ENCODE measurements at regions not wholly inside any gene's neighbourhood (a gene's known extent, or its start where the extent isn't known, plus 50 kb on each side); places are given as distances from the start of the nearest gene placed in this dataset.

GRCh38 chrX:115960440-115961084 is 210.0 kb upstream of the AGTR2 start:
- no peak overlapping the region for H3K27ac ChIP-seq (ENCODE audit: low read length in 2 of 2)
- Mint-ChIP-seq H3K9me3 (ENCODE audit: insufficient read depth) (no peaks in the 10 kb centered on the region), H3K27me3 (peaks cover 12% of the 10 kb centered on the region), H3K4me1 (no peaks in the 10 kb centered on the region), H3K4me3 (no peak overlapping the region), H3K27ac (no peak overlapping the region)
- peaks cover 0 to 8% (median 0%) of the 10 kb centered on the region in 3 donors for H3K9me3 ChIP-seq (ENCODE audit: control extremely low read depth in 1 of 3, control insufficient read depth in 2 of 3, insufficient read depth in 1 of 3, low read length in 2 of 3)
- H3K4me3 ChIP-seq (ENCODE audit: control extremely low read depth in 1 of 5, extremely low read depth in 1 of 5, insufficient read depth in 1 of 5, low read depth in 2 of 5, low read length in 4 of 5) = no peak overlapping the region
- H4K20me1 ChIP-seq (ENCODE audit: control insufficient read depth, insufficient read depth, low read length, poor library complexity, severe bottlenecking) = no peaks in the 10 kb centered on the region
- no peak for DNase-seq
- no peaks in the 10 kb centered on the region for H3K27me3 ChIP-seq (replicated peaks in 1 of 4; ENCODE audit: control extremely low read depth in 1 of 4, control insufficient read depth in 3 of 4, insufficient read depth in 4 of 4, low read length in 3 of 4)
- ChIA-PET POLR2A (no interaction called here), CTCF (no interaction called here)
- H2AFZ ChIP-seq (ENCODE audit: insufficient read depth, low read depth, low read length, poor library complexity, severe bottlenecking) = no peak overlapping the region
- H3K4me2 ChIP-seq (replicated peaks; ENCODE audit: low read depth, low read length, poor library complexity, severe bottlenecking) = no peak overlapping the region
- no peaks in the 10 kb centered on the region for H3K36me3 ChIP-seq (replicated peaks in 1 of 2; ENCODE audit: control extremely low read depth in 1 of 2, control insufficient read depth in 1 of 2, extremely low read depth in 1 of 2, insufficient read depth in 2 of 2, low read length in 1 of 2)
- intact Hi-C loops (cut with micrococcal nuclease) = no loop called here
- H3K4me1 ChIP-seq (ENCODE audit: control insufficient read depth in 2 of 2, insufficient read depth in 2 of 2, low read length in 2 of 2) = no peaks in the 10 kb centered on the region
- no peak for ATAC-seq (ENCODE audit: low read depth)
- no peak overlapping the region for H3K9ac ChIP-seq (ENCODE audit: low read length)
- TF ChIP-seq, protein P1, sequence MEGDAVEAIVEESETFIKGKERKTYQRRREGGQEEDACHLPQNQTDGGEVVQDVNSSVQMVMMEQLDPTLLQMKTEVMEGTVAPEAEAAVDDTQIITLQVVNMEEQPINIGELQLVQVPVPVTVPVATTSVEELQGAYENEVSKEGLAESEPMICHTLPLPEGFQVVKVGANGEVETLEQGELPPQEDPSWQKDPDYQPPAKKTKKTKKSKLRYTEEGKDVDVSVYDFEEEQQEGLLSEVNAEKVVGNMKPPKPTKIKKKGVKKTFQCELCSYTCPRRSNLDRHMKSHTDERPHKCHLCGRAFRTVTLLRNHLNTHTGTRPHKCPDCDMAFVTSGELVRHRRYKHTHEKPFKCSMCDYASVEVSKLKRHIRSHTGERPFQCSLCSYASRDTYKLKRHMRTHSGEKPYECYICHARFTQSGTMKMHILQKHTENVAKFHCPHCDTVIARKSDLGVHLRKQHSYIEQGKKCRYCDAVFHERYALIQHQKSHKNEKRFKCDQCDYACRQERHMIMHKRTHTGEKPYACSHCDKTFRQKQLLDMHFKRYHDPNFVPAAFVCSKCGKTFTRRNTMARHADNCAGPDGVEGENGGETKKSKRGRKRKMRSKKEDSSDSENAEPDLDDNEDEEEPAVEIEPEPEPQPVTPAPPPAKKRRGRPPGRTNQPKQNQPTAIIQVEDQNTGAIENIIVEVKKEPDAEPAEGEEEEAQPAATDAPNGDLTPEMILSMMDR (IDR thresholded peaks at IDR 0.05) = no peak
- TF ChIP-seq EZH2 (IDR thresholded peaks at IDR 0.05; ENCODE audit: borderline replicate concordance, insufficient read depth, low read depth, low read length, poor library complexity, severe bottlenecking) = no peak
- no peaks in the 10 kb centered on the region for H3K79me2 ChIP-seq (ENCODE audit: control insufficient read depth, insufficient read depth, low read length)
- 83% methylated on average over 1 of the region's 4 CpGs for WGBS (ENCODE audit: insufficient coverage)

- no peak for ATAC-seq (ENCODE audit: low read depth)
- no peaks in the 10 kb centered on the region for H3K4me1 Mint-ChIP-seq
- Histone ChIP-seq H3K79me2 (ENCODE audit: control insufficient read depth, insufficient read depth, low read length) (no peaks in the 10 kb centered on the region), H3K9ac (ENCODE audit: low read length) (no peak overlapping the region), H3K27ac (ENCODE audit: low read length in 2 of 2) (no peak overlapping the region), H2AFZ (ENCODE audit: insufficient read depth, low read depth, low read length, poor library complexity, severe bottlenecking) (no peak overlapping the region), H3K4me2 (replicated peaks; ENCODE audit: low read depth, low read length, poor library complexity, severe bottlenecking) (no peak overlapping the region), H3K4me3 (ENCODE audit: control extremely low read depth in 1 of 5, extremely low read depth in 1 of 5, insufficient read depth in 1 of 5, low read depth in 2 of 5, low read length in 4 of 5) (no peak overlapping the region), H3K27me3 (replicated peaks in 1 of 4; ENCODE audit: control extremely low read depth in 1 of 4, control insufficient read depth in 3 of 4, insufficient read depth in 4 of 4, low read length in 3 of 4) (peaks cover 0 to 2% (median 0%) of the 10 kb centered on the region in 4 experiments), H3K4me1 (ENCODE audit: control insufficient read depth in 2 of 2, insufficient read depth in 2 of 2, low read length in 2 of 2) (no peaks in the 10 kb centered on the region), H3K36me3 (replicated peaks in 1 of 2; ENCODE audit: control extremely low read depth in 1 of 2, control insufficient read depth in 1 of 2, extremely low read depth in 1 of 2, insufficient read depth in 2 of 2, low read length in 1 of 2) (no peaks in the 10 kb centered on the region), H4K20me1 (ENCODE audit: control insufficient read depth, insufficient read depth, low read length, poor library complexity, severe bottlenecking) (no peaks in the 10 kb centered on the region), H3K9me3 (ENCODE audit: control extremely low read depth in 1 of 3, control insufficient read depth in 2 of 3, insufficient read depth in 1 of 3, low read length in 2 of 3) (peaks cover 0 to 9% (median 0%) of the 10 kb centered on the region in 3 donors)
- H3K27ac Mint-ChIP-seq = no peak overlapping the region
- peaks cover 32% of the 10 kb centered on the region for H3K27me3 Mint-ChIP-seq
- POLR2A ChIA-PET = no interaction called here
- 88% methylated on average over 7 of the region's 11 CpGs for WGBS (ENCODE audit: insufficient coverage)
- no peaks in the 10 kb centered on the region for H3K9me3 Mint-ChIP-seq (ENCODE audit: insufficient read depth)
- CTCF ChIA-PET = no interaction called here
- H3K4me3 Mint-ChIP-seq = no peak overlapping the region
- no peak for TF ChIP-seq EZH2 (IDR thresholded peaks at IDR 0.05; ENCODE audit: borderline replicate concordance, insufficient read depth, low read depth, low read length, poor library complexity, severe bottlenecking)
- TF ChIP-seq, protein P1 (IDR thresholded peaks at IDR 0.05) = no peak
- DNase-seq = no peak
- intact Hi-C loops (cut with micrococcal nuclease) = no loop called here
Measured at GRCh38 chrX:115966920-115967319, 203.6 kb upstream of the AGTR2 start.
